HUES6 (cell line): ENCODE measurements at regions not wholly inside any gene's neighbourhood (a gene's known extent, or its start where the extent isn't known, plus 50 kb on each side); places are given as distances from the start of the nearest gene placed in this dataset.

Experiments
- H3K27ac ChIP-seq: 2 replicates; pipeline ENCODE4 v1.7.0; 2013; ENCODE audit warnings: low read depth, mild to moderate bottlenecking, low read length, inconsistent platforms
- H3K27me3 ChIP-seq: 2 replicates; pipeline ENCODE4 v1.6.1; 2013; ENCODE audit warnings: low read length; ENCODE audit not compliant: control insufficient read depth, insufficient read depth
- H3K36me3 ChIP-seq: 2 replicates; pipeline ENCODE4 v1.6.1; 2013; ENCODE audit warnings: low read length; ENCODE audit not compliant: control insufficient read depth, insufficient read depth
- H3K4me1 ChIP-seq: 2 replicates; pipeline ENCODE4 v1.6.1; 2013; ENCODE audit warnings: low read length; ENCODE audit not compliant: control insufficient read depth, insufficient read depth
- H3K4me3 ChIP-seq: 2 replicates; pipeline ENCODE4 v1.5.1; 2013; ENCODE audit warnings: low read depth, low read length
- H3K9ac ChIP-seq: one replicate; pipeline ENCODE4 v1.6.1; 2013; ENCODE audit warnings: mild to moderate bottlenecking, low read length
- H3K9me3 ChIP-seq: 2 replicates; pipeline ENCODE4 v1.6.1; 2013; ENCODE audit warnings: low read depth, low read length; ENCODE audit not compliant: control insufficient read depth, insufficient read depth

DNA sequence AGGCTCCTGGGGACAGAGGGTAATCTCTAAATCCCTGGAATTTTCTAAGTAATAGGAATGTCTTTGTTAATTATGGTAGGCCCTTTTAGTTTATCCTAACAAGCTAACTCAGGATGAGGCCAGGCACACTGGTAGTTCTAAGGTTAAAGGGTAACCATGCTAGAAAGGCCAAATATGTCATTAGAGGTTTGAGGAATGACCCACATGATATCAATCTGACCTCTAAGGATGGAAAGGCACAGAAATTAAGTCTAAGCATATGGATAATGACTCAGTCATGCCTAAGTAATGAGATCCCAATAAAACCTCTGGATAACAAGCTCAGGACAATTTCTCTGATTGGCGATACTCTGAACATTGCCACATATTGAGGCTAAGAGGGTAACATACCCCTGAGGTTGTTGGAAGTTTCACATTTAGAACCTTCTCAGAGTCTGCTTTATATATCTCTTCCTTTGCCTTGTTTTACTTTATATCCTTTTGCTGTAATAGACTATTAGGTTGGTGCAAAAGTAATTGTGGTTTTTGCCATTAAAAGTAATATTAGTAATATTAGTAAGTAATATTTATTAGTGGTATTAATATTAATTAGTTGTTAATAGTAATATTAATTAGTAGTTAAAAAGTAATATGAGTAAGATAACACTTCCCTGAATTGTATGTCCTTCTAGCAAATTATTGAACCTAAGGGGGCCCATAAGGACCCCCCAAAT is 806.3 kb upstream of the GCFC2 start:
- Histone ChIP-seq H3K4me1 (no peaks in the 10 kb centered on the region), H3K27me3 (no peaks in the 10 kb centered on the region), H3K27ac (no peak overlapping the region), H3K9me3 (peaks cover 17% of the 10 kb centered on the region), H3K4me3 (no peak overlapping the region), H3K36me3 (no peaks in the 10 kb centered on the region), H3K9ac (no peak overlapping the region)

GRCh38 chr2:76512201-76512820 is 801.6 kb upstream of the GCFC2 start:
- Histone ChIP-seq H3K36me3 (no peaks in the 10 kb centered on the region), H3K27ac (no peak overlapping the region), H3K9ac (no peak overlapping the region), H3K9me3 (peaks cover 11% of the 10 kb centered on the region), H3K4me1 (no peaks in the 10 kb centered on the region), H3K27me3 (no peaks in the 10 kb centered on the region), H3K4me3 (no peak overlapping the region)

DNA sequence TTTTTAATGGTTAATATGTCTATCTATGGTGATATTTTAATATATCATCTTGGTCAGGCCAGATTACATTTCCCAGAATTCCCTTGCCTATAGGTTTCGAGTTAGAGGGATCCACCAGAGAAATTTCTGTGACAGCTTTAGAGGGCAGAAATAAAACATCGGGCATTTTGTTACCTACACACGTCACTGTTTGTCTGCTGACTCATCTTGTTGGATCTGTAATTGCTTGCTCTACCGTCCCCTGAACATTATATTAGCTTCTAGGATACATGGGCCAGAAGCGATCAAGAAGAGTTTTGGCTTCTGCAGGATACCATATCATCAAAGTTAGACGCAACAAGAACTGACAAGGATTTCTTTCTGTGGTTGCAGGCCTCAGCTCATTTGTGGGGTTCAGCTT is 795.8 kb upstream of the GCFC2 start:
- Histone ChIP-seq H3K9ac (no peak overlapping the region), H3K36me3 (no peaks in the 10 kb centered on the region), H3K4me3 (no peak overlapping the region), H3K27me3 (no peaks in the 10 kb centered on the region), H3K27ac (no peak overlapping the region), H3K4me1 (peaks cover 4% of the 10 kb centered on the region), H3K9me3 (no peaks in the 10 kb centered on the region)

GRCh38 chr2:76501641-76502040 is 790.9 kb upstream of the GCFC2 start:
- Histone ChIP-seq H3K27me3 (no peaks in the 10 kb centered on the region), H3K4me3 (no peak overlapping the region), H3K36me3 (no peaks in the 10 kb centered on the region), H3K27ac (no peak overlapping the region), H3K9ac (no peak overlapping the region), H3K4me1 (peaks cover 3% of the 10 kb centered on the region), H3K9me3 (no peaks in the 10 kb centered on the region)

- no peaks in the 10 kb centered on the region for H3K9me3 ChIP-seq
- H3K4me1 ChIP-seq = peaks cover 2% of the 10 kb centered on the region; the same call in 1 of the 2 replicates
- H3K27ac ChIP-seq = no peak overlapping the region
- no peak overlapping the region for H3K4me3 ChIP-seq
- no peak overlapping the region for H3K9ac ChIP-seq
- H3K36me3 ChIP-seq = no peaks in the 10 kb centered on the region
- no peaks in the 10 kb centered on the region for H3K27me3 ChIP-seq
These were observed 787.6 kb upstream of the GCFC2 start for GRCh38 chr2:76498360-76498759.

DNA sequence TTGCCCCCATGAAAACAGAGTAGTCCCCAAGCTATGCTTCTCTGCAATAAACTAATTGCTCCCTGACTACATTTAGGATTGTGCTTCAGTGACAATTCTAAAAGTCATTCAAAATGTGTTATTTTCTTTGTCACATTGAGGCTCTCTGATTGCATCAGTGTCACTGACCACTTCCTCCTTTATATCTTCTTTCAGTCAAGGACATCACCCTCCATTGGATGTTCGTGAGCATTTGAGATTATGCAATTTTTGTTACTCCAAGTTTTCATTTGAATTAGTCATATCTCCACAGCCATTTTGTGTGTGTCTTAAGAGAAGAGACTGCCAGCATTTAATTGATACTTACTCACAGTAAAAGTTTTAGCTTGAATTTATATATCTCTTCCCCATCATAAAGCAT is 780.8 kb upstream of the GCFC2 start:
- no peaks in the 10 kb centered on the region for H3K9me3 ChIP-seq
- no peak overlapping the region for H3K9ac ChIP-seq
- no peaks in the 10 kb centered on the region for H3K27me3 ChIP-seq
- no peak overlapping the region for H3K27ac ChIP-seq
- H3K4me1 ChIP-seq = no peaks in the 10 kb centered on the region; the same call in 1 of the 2 replicates
- H3K4me3 ChIP-seq = no peak overlapping the region
- H3K36me3 ChIP-seq = no peaks in the 10 kb centered on the region

DNA sequence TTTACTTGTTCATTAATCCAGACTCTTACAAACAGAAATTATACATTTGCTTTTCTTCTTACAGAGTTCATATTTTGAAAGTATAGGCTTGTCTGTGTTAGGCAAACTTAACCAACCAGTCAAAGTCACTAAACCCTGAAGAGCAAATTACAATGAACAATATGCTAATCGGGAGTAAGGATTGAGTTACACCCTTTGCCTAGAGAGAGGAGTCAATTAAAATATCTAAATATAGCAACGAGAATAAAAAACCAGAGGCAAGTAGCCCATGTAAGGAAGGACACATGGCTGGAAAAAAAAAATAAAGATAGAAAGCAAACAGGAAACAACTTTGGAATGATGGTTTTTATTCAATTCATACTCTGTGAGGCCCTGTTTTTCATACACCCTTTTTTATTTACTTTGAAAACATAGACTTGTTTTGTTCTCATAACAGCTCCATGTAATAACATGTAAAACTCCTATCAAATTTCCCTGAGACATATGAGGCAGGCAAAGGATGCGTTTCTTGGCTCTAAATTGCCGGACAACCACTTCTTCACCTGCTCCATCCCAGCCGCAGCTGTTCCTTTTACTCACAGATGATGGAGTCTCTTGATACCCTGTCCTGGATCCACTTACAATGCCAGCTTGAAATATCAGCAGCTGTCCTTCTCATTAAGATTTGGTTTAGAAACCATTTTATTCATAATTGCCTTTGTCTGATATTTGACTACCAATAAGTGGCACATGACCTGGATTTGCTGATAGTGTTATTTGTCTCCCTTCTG is 767.7 kb upstream of the GCFC2 start:
- H3K27ac ChIP-seq = no peak overlapping the region
- no peak overlapping the region for H3K4me3 ChIP-seq
- H3K27me3 ChIP-seq = no peaks in the 10 kb centered on the region
- no peaks in the 10 kb centered on the region for H3K36me3 ChIP-seq
- no peak overlapping the region for H3K9ac ChIP-seq
- no peaks in the 10 kb centered on the region for H3K9me3 ChIP-seq
- peaks cover 4% of the 10 kb centered on the region for H3K4me1 ChIP-seq

DNA sequence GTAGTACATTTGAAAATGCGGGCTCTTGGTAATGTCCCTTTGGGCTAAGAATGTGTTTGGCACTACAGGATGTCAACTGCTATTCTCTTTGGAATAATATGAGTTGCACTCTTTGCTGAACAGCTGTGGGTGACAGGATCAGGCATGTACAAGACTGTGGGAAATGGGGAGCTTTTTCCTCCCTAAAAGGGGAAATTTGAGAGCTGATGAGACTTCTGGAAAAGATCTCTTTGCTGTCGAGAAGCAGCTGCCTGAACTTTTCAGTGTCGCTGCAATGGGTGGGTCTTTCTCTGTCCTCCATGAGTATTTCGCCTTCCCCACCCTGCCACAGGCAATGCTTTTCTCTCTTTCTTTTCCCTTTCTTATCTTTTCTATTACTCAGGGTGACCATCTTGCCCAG is 762.2 kb upstream of the GCFC2 start:
- no peaks in the 10 kb centered on the region; the same call in 1 of the 2 replicates for H3K9me3 ChIP-seq
- H3K4me3 ChIP-seq = no peak overlapping the region
- H3K4me1 ChIP-seq = peaks cover 5% of the 10 kb centered on the region
- no peaks in the 10 kb centered on the region for H3K36me3 ChIP-seq
- H3K27me3 ChIP-seq = no peaks in the 10 kb centered on the region
- H3K27ac ChIP-seq = no peak overlapping the region
- no peak overlapping the region for H3K9ac ChIP-seq

GRCh38 chr2:76469066-76469465 is 758.4 kb upstream of the GCFC2 start:
- H3K4me1 ChIP-seq = peaks cover 5% of the 10 kb centered on the region
- no peaks in the 10 kb centered on the region; the same call in 1 of the 2 replicates for H3K9me3 ChIP-seq

GRCh38 chr2:76467326-76467725 is 756.6 kb upstream of the GCFC2 start:
- H3K9me3 ChIP-seq = no peaks in the 10 kb centered on the region; the same call in 1 of the 2 replicates
- no peaks in the 10 kb centered on the region for H3K27me3 ChIP-seq
- no peak overlapping the region for H3K9ac ChIP-seq
- no peak overlapping the region for H3K27ac ChIP-seq
- no peaks in the 10 kb centered on the region for H3K4me1 ChIP-seq
- no peak overlapping the region for H3K4me3 ChIP-seq
- H3K36me3 ChIP-seq = no peaks in the 10 kb centered on the region

More at GRCh38 chr2:76469066-76469465, 758.4 kb upstream of the GCFC2 start:
- Histone ChIP-seq H3K4me3 (no peak overlapping the region), H3K27me3 (no peaks in the 10 kb centered on the region), H3K36me3 (no peaks in the 10 kb centered on the region), H3K27ac (no peak overlapping the region), H3K9ac (no peak overlapping the region)

- no peaks in the 10 kb centered on the region for H3K4me1 ChIP-seq
- no peaks in the 10 kb centered on the region for H3K9me3 ChIP-seq
- no peaks in the 10 kb centered on the region for H3K36me3 ChIP-seq
- no peak overlapping the region for H3K9ac ChIP-seq
- H3K4me3 ChIP-seq = no peak overlapping the region
- H3K27ac ChIP-seq = no peak overlapping the region
- H3K27me3 ChIP-seq = no peaks in the 10 kb centered on the region
These were observed 753.6 kb upstream of the GCFC2 start for GRCh38 chr2:76464310-76464709.
